CD4-positive, alpha-beta T cell treated with Interleukin-10 for 1 hour (primary cell): ENCODE measurements at regions not wholly inside any gene's neighbourhood (a gene's known extent, or its start where the extent isn't known, plus 50 kb on each side); places are given as distances from the start of the nearest gene placed in this dataset.
A peak's percentile ranks its signal among the peaks of the same experiment; 100 is the strongest.

Experiments used
- DNase-seq: peaks from one replicate; pipeline ENCODE4 v3.0.0-alpha.2; 2020

DNA sequence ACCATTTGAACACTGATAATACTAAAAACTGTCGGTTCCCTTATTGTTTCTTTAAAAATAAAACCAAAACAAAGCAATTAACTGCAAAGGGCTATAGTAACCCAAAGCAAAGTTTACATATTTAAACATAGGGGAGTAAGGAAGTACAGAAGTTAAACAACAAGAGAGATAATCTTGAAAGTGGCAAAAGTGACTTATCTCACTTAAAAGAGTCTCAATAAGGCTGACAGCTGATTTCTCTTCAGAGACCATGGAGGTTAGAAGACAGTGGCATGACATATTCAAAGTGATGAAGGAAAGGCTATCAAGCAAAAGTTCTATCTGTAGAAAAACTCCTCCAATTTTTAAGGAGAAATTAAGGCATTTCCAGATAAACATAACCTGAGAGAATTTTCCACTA is 233.5 kb upstream of the HDAC9 start:
- DNase-seq = no peak

- no peak for DNase-seq
These were observed 229.8 kb upstream of the HDAC9 start for GRCh38 chr7:18265611-18266281.

DNA sequence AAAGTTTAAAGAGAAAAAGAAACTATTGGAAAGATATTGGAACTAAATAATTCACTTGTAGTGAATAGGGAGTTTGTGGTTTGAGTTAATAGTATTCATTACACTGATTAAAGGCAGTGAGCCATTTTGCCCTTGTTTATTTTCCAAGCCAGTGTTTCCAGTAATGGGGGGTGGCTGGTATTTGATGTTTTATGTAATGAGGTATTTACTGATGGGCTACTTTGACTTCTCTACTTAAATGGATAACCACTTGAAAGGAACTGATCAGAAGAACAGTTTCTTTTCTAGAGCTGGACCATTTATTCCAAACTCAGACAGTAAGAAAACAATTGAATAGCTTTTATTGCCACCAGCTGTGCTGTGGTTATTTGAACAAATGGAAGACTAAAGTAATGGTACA is 227.0 kb upstream of the HDAC9 start:
- DNase-seq = no peak

DNA sequence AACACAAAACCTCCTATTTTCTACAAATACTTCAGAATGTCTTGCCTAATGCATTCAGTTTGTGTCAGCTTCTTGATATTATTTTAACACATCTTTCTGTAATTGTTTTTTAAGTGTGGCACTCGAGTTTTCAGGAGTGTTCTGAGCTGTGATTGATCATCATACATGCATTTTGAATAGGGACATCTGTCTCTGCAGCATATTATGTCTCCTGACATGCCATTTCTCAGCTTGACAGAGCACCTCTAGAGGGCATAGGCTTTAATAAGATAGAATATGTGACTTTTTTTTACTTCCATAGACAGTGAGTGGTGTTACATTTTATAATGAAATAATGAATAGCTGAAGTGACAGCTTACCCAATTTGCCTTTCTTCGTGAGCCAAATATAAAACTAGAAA is 219.2 kb upstream of the HDAC9 start:
- no peak for DNase-seq

- no peak for DNase-seq
These were observed 217.2 kb upstream of the HDAC9 start for GRCh38 chr7:18278316-18278715.

- DNase-seq = no peak
These were observed 212.5 kb upstream of the HDAC9 start for GRCh38 chr7:18283045-18283444.

DNA sequence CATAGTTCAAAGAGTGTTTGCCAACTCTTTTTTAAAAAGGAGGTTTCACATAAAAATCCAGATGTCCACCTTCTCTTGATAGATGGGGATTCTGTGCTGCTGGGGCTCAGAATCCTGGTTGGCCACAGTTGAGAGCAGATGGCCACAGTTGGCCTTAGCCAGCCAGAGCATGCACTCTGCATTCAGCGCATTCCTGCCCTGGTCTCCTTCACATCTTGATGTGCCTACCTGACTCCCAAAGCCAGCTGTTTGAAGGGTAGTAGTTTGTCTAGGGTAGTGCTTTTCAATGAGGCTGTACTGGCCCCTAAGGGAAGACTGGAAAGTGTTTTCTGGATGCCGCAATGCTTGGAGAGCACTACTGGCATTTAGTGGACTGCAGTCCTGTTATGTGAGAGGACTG is 208.1 kb upstream of the HDAC9 start:
- DNase-seq = no peak

GRCh38 chr7:18288322-18289037 is 207.1 kb upstream of the HDAC9 start:
- no peak for DNase-seq

DNA sequence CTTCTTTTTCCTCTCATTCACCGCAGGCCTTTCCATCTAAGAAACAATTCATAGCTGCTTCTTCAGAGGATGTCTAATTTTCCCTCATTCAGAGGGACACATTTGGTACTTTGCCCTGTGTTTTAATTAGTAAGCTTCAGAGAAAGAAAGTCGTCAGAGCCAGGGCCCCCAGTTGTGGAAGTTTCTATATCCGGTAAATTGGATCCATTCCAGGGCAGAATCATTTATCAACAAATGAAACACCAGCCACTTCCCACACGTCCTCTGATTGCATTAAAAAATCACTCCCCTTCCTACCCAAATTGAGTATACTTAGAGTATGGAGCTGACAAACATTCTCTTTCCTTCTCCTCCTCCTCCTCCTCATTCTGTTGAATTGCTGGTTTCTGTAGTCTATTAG is 205.8 kb upstream of the HDAC9 start:
- DNase-seq = no peak

GRCh38 chr7:18290223-18290622 is 205.3 kb upstream of the HDAC9 start:
- DNase-seq = peak; percentile 34

DNA sequence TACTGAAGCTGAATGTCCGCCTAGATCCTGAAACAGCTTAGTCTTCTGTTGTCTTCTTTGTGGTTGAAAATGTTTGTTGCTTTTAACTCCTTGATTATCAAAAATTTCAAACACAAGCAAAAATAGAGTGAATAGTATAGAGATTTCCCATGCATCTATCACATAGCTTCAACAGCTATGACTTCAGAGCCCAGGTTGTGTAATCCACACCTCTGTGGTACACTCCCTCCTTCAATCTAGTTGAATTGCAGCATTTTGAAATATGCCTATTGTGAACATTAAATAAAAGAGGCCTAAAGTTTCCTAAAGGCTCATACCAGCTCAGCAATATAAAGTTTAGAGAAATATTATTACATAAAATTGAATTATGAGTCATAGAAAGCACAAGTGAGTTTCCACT is 204.7 kb upstream of the HDAC9 start:
- no peak for DNase-seq

DNA sequence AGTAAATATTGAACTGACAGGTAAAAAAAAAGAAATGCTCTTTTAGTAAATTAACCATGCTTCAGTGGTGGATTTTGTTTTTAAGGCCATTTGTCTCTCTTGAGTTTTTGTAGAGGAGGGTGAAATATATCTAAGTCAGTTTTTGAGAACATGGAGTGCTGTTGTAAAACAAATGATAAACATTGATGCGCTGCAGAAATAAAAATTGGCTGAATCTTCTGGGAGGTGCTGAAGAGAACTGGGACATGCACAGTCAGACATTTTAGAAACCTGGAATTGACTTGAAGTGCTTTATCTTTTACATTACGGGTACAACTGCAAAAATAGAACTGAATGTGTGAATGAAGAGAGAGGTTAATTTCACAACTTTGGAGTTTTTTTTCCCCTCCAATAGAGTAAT is 203.0 kb upstream of the HDAC9 start:
- DNase-seq = no peak

GRCh38 chr7:18293759-18294158 is 201.8 kb upstream of the HDAC9 start:
- DNase-seq = no peak

DNA sequence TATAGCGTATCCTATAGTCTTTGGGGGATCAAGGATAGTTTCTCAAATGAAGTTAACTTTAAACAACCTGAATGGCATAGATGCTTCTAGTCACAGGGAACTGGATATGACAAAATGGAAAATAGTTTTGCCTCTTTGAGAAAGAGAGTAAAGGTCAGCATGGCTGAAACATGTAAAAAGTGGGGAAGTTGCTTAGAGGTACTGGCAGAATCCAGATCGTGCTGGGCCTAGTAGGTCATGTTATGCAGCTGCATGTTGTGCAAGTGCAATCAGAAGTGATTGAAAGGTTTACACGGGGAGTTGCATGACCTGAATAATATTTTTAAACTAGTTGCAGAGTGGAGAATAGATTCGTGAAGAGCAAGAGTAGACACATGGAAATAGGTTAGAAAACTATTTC is 201.1 kb upstream of the HDAC9 start:
- DNase-seq = no peak

- no peak for DNase-seq
These were observed 199.6 kb upstream of the HDAC9 start for GRCh38 chr7:18295781-18296423.

- no peak for DNase-seq
These were observed 193.5 kb upstream of the HDAC9 start for GRCh38 chr7:18302097-18302496.

- DNase-seq = no peak
These were observed 189.7 kb upstream of the HDAC9 start for GRCh38 chr7:18305866-18306265.

- no peak for DNase-seq
These were observed 188.9 kb upstream of the HDAC9 start for GRCh38 chr7:18306696-18307095.

- DNase-seq = no peak
These were observed 186.6 kb upstream of the HDAC9 start for GRCh38 chr7:18308938-18309337.

DNA sequence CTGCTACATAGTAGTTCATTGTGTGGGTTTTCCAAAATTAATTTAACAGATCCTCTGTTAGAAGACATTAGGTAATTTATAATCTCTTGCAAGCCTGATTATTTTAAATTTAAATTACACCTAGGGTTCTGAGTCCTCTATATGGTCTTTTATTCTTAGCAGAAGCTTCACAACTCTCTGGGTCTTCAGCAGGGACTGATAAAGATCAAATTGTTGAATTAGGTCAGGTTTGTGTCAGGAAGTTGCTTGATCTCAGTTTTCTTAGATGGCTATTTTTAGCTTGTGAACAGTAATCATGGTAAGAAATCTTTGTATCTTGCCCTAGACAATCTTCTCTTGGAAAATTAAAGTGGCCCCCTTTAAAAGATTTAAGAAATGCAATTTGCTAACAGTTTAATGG is 183.1 kb upstream of the HDAC9 start:
- DNase-seq = no peak

DNA sequence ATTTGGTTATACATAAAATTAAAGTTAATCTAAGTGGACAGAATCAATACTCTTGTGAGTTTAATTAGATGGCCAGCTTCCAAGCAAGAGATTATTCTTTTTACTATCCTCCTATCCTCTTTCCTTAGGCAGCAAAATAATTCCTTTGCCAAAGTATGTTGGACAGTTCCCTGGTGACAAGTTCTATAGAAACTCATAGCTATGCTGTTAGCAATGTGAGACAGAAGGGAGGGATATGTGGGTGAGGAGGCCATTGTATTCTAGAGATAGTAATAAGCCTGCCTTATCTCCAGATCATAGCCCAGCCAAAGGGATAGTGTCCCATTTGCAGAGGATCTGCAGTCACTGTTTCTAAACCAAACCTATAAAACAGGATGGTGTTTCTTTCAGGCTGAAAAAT is 181.6 kb upstream of the HDAC9 start:
- DNase-seq = no peak

DNA sequence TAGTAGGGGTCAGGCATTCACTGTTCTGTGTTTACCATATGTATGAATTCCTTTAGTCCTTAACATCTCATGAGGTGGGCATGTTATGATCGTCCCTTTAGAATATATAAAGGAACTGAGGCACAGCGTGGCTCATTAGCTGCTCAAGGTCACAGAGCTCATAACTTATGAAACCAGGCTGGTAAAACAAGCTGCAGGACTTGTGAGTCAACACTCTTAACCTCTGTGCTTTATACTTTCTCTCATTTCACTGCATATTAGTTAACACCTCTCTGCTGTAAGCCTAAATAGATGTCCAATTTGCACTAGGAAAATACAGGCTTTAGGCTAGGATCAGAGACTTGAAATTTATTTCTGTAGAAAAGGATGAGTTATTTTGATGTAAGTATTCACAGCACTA is 180.3 kb upstream of the HDAC9 start:
- DNase-seq = no peak

DNA sequence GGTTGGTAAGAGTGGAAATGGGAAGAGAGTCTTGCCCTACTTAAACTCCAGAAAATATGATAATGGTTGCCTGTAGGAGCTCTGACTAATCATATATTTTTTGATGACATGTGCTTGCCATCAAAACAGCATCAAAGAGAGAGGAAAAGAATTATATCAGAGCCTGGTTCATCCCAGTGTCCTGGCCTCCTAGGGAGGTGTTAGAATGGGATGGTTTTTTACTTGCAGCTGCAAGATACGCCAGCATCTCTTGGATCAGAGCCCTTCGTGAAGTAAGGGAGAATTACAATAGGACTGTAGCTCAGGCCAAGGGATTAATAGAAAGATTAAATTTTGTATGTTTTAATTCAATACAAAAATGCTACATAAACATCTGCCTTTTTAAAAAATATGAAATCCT is 177.6 kb upstream of the HDAC9 start:
- DNase-seq = no peak

DNA sequence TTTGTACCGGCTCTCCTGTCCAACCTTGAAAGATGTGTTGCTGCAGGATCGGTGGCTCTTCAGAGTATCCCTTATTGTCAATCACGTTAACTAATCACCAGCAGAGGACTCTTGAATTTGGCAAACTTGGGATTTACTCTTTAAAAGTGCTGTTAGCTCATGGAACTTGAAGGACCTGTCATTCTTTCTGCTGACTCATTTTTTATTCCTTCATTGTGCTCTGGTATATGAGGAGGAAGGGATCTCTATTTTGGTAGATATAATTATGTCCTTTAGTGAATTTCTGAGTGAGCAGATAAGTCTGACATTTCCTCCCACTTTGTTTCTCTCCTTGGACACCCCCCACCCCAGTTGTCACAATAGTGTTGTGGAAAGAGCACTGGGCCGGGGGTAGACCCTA is 175.1 kb upstream of the HDAC9 start:
- no peak for DNase-seq
